ENCODE measurements at regions not wholly inside any gene's neighbourhood (a gene's known extent, or its start where the extent isn't known, plus 50 kb on each side); places are given as distances from the start of the nearest gene placed in this dataset.

GRCh38 chr3:5898106-5898505 lies 710.6 kb downstream of the EDEM1 start:
- no peak for TF ChIP-seq MAX (IDR thresholded peaks at IDR 0.05)
- no peak for TF ChIP-seq HOXB13 (CRISPR knock-in tag; IDR thresholded peaks at IDR 0.05; ENCODE audit: low read depth)
- TF ChIP-seq HEYL (CRISPR knock-in tag; IDR thresholded peaks at IDR 0.05) = no peak
- TF ChIP-seq HES2 (IDR thresholded peaks at IDR 0.05) = no peak
- no peak for TF ChIP-seq NPAS2 (CRISPR knock-in tag; IDR thresholded peaks at IDR 0.05; ENCODE audit: borderline replicate concordance)
- TF ChIP-seq USF2 (IDR thresholded peaks at IDR 0.05) = no peak
- no peak for TF ChIP-seq POLR2AphosphoS2 (conservative IDR thresholded peaks at IDR 0.05; ENCODE audit: low read length)
- TF ChIP-seq REST (IDR thresholded peaks at IDR 0.05) = no peak
- no peak for TF ChIP-seq JUN (IDR thresholded peaks at IDR 0.05)
- no peak for TF ChIP-seq CHD2 (IDR thresholded peaks at IDR 0.05; ENCODE audit: low read length, partially characterized antibody)
- no peak for TF ChIP-seq HDAC2 (IDR thresholded peaks at IDR 0.05)
- TF ChIP-seq NFE2L2 (conservative IDR thresholded peaks at IDR 0.05; ENCODE audit: low read length) = no peak
- POLR2A ChIA-PET = no interaction called here
- H3K4me1 ChIP-seq = no peaks in the 10 kb centered on the region
- H3K4me3 ChIP-seq = no peak overlapping the region
- no peaks in the 10 kb centered on the region for H3K9me3 ChIP-seq
- H3K4me2 ChIP-seq = no peak overlapping the region
- ATAC-seq (no peak), DNase-seq (ENCODE audit: low read depth in 1 of 2, low spot score in 1 of 2) (no peak), FAIRE-seq (no peak)
- CTCF ChIA-PET = interaction anchor here (1.0 kb wide), 1 partner anchor 13 kb away, joined by 3 read pairs; no protein-coding TSS in a partner anchor
- H3K27ac ChIP-seq = no peak overlapping the region
- 3% methylated on average over 2 of the region's 2 CpGs for WGBS (ENCODE audit: missing lambda C conversion rate)

- H3K4me2 ChIP-seq = no peak overlapping the region
- FAIRE-seq = no peak
- H3K9me3 ChIP-seq = no peaks in the 10 kb centered on the region
- 22% methylated on average over 3 of the region's 3 CpGs for WGBS (ENCODE audit: missing lambda C conversion rate)
- H3K4me3 ChIP-seq = no peak overlapping the region
- ChIA-PET POLR2A (no interaction called here), CTCF (interaction anchor here (0.6 kb wide), 1 partner anchor 1542 kb away, joined by 3 read pairs; no protein-coding TSS in a partner anchor)
- no peaks in the 10 kb centered on the region for H3K4me1 ChIP-seq
- ATAC-seq = no peak
- H3K27ac ChIP-seq = no peak overlapping the region
- TF ChIP-seq REST (IDR thresholded peaks at IDR 0.05) = no peak
- no peak for TF ChIP-seq FOXS1 (CRISPR knock-in tag; IDR thresholded peaks at IDR 0.05)
- no peak for TF ChIP-seq JUN (IDR thresholded peaks at IDR 0.05)
- TF ChIP-seq ZNF302 (CRISPR knock-in tag; IDR thresholded peaks at IDR 0.05) = no peak
- no peak for TF ChIP-seq EHMT2 (IDR thresholded peaks at IDR 0.05; ENCODE audit: low read depth)
- TF ChIP-seq CBX2 (IDR thresholded peaks at IDR 0.05; ENCODE audit: borderline replicate concordance, low read depth) = no peak
- TF ChIP-seq CTCF (IDR thresholded peaks at IDR 0.05) = no peak
- TF ChIP-seq POLR2AphosphoS2 (conservative IDR thresholded peaks at IDR 0.05; ENCODE audit: low read length) = no peak
- no peak for TF ChIP-seq NR3C1 (IDR thresholded peaks at IDR 0.05)
- no peak for TF ChIP-seq HOXB13 (CRISPR knock-in tag; IDR thresholded peaks at IDR 0.05; ENCODE audit: low read depth)
- no peak for DNase-seq (ENCODE audit: low read depth in 1 of 2, low spot score in 1 of 2)
Observed at GRCh38 chr3:5899014-5899761, 711.7 kb downstream of the EDEM1 start.

Measured in A549 (cell line).